ENCODE measurements at regions not wholly inside any gene's neighbourhood (a gene's known extent, or its start where the extent isn't known, plus 50 kb on each side); places are given as distances from the start of the nearest gene placed in this dataset.

DNA sequence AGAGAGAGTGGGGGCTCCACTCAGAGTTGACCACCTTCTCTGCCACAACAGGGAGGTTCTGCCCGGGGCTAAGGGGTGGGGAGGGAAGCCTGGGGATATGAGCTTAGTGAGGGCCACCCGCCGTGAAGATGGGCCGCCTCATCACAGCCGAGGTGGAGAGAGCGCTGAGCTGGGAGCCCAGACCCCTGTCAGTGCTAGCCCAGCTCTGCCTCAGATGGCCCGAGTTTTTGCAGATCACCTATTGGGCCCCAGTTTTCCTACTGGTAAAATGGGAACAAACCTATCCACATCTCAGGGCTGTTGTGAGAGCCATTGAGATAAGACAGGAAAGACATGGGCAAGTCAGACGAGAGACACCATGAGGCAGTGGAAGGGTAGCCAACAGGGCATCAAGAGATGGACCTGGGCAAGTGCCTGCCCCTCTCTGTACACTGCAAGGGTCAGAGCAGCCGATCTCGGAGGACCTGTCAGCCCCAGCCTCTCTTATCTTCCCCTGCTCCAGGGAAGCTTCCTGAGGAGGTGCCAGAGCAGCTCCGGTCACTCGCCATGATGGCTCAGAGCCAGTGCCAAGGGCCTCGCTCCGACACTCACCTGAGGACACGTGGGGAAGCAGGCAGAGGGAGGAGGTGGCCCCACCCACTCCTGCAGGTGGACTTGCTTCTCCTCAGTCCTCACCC lies 88.9 kb downstream of the MCFD2 start:
- Mint-ChIP-seq H3K36me3 (no peaks in the 10 kb centered on the region), H3K4me3 (no peak overlapping the region), H3K27me3 (peaks cover 3% of the 10 kb centered on the region), H3K4me1 (no peaks in the 10 kb centered on the region), H3K9me3 (peaks cover 3% of the 10 kb centered on the region), H3K27ac (no peak overlapping the region)
- POLR2A ChIA-PET: no interaction called here
- DNase-seq (no peak), ATAC-seq (ENCODE audit: low read depth) (no peak)

DNA sequence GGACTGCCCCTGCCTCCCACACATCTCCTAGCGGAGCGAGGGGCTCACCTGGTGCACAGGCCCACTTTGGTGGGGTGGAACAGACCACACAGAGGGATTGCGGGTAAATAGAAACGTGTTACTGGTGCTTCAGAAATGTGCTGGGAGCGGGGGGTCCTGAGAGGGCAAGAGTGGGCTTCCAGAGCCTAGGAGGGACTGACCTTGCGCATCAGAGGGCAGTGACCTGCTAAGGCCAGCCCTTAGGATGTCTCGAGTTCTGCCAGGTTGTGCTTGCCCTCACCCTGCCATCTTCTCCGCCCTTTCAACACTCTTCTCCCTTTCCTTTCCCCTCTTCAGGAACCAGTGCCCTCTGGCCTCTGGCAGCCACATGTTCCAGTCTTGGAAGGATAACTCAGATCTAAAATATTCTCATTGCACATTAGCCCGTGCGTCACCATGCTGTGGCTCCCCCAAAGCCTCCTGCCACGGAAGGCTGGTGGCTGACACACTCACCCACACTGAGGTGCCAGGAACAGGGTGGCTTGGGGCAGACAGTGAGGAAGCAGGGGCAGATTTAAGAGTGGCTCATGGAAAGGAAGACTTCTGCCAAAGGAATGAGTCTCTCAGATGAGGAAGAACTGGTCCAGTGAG lies 89.6 kb downstream of the MCFD2 start:
- Mint-ChIP-seq H3K27ac (no peak overlapping the region), H3K4me3 (no peak overlapping the region), H3K36me3 (no peaks in the 10 kb centered on the region), H3K9me3 (peaks cover 3% of the 10 kb centered on the region), H3K4me1 (no peaks in the 10 kb centered on the region), H3K27me3 (peaks cover 3% of the 10 kb centered on the region)
- POLR2A ChIA-PET: no interaction called here
- no peak for ATAC-seq (ENCODE audit: low read depth)
- DNase-seq: no peak

DNA sequence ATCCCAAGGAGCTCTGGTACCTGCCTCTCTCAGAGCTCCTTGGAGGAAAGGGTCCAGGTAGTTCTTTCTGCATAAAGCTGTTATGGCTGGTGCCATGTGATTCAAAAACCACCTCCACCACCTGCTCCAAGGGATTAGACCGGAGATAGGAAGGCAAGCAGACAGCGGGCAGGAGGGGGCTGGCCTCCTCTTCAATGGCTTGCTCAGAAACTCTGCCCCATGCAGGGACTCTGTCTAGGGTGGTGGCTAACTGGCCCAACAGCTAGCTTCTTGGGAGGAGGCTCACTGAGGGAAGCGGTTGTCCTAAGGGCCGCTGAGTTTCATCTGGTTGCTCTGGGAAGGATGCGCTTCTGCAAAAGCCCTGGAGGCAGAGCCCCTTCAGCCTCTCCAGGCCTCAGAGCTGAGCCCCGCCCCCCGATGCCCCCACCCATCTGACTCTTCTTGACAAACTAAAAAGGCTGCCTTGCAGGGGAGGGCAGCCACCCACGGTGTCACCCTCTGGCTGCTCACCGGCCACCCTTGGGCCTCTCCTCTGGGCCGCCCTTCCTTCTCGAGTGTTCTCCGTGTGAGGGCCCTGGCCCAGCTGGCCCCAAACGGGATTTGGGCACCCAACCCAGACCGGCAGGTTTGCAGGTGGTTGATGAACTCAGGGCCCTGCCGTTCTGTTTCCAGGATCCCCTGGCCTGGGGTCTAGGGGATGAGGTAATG lies 90.2 kb downstream of the MCFD2 start:
- H3K27ac Mint-ChIP-seq: no peak overlapping the region
- POLR2A ChIA-PET: no interaction called here
- H3K27me3 Mint-ChIP-seq: peaks cover 3% of the 10 kb centered on the region
- H3K36me3 Mint-ChIP-seq: no peaks in the 10 kb centered on the region
- peaks cover 3% of the 10 kb centered on the region for H3K9me3 Mint-ChIP-seq
- H3K4me3 Mint-ChIP-seq: no peak overlapping the region
- no peaks in the 10 kb centered on the region for H3K4me1 Mint-ChIP-seq
- DNase-seq: no peak
- no peak for ATAC-seq (ENCODE audit: low read depth)

DNA sequence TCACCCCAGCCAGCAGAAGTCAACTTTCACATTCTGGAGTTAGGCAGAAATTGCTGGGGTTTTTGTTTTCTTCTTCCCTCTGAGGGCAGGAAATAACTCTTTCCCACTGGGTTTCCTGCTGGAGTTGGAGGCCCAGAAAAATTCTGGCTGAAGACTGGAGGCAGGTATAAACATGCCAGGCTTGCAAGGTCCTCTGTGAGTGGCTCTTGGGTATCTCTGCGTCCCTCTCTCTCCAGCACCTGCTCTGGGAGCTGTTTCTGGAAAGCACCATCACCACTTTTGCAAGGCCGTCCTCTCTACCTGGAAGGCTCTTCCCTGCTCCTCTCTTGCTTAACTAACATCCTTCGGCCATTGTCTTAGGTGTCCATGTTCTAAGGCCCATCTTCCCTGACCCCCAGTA lies 91.0 kb downstream of the MCFD2 start:
- POLR2A ChIA-PET: no interaction called here
- H3K36me3 Mint-ChIP-seq: no peaks in the 10 kb centered on the region
- H3K27me3 Mint-ChIP-seq: peaks cover 3% of the 10 kb centered on the region
- no peak overlapping the region for H3K4me3 Mint-ChIP-seq
- H3K4me1 Mint-ChIP-seq: no peaks in the 10 kb centered on the region
- no peak overlapping the region for H3K27ac Mint-ChIP-seq
- no peak for ATAC-seq (ENCODE audit: low read depth)
- H3K9me3 Mint-ChIP-seq: no peaks in the 10 kb centered on the region
- DNase-seq: no peak

DNA sequence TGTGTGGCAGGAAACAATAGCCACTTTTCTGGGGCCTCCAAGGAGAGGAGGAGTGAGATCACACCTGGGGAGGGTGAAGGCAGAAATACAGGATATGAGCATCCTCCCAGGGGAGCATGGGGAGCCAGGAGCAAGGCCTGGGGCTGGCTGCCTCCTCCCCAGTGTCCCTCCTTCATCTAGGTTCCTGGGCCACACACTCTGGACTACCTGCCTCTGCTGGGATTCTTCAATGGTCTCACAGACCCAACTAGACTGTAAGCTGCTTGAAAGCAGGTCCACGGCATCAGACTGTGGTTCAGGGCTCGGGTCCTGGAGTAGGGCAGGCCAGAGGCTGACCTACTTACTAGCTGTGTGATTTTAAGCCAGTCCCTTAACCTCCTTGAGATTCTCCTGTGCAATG lies 94.0 kb downstream of the MCFD2 start:
- DNase-seq (no peak), ATAC-seq (ENCODE audit: low read depth) (no peak)
- no peaks in the 10 kb centered on the region for H3K9me3 Mint-ChIP-seq
- H3K27me3 Mint-ChIP-seq: peaks cover 3% of the 10 kb centered on the region
- H3K36me3 Mint-ChIP-seq: no peaks in the 10 kb centered on the region
- POLR2A ChIA-PET: no interaction called here
- no peak overlapping the region for H3K27ac Mint-ChIP-seq
- no peaks in the 10 kb centered on the region for H3K4me1 Mint-ChIP-seq
- H3K4me3 Mint-ChIP-seq: no peak overlapping the region

DNA sequence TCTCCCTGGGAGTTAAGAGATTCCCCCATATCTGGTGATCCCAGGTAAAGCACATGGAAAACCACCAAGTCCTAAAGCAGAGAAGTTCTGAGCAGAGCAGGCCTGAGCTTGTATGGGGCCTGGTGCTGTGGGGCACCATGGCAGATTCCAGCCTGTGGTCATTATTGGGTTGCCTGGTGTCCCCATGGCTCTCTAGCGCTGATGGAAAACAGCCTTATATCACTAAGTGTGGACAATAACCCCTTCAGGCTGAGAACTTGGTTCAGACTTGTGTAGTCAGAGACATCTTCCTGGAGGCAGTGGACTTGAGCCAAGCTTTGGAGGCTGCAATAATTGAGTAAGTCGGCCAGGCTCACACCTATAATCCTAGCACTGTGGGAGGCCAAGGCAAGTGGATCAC lies 96.8 kb downstream of the MCFD2 start:
- H3K27me3 Mint-ChIP-seq: peaks cover 3% of the 10 kb centered on the region
- DNase-seq (no peak), ATAC-seq (ENCODE audit: low read depth) (no peak)
- no peaks in the 10 kb centered on the region for H3K36me3 Mint-ChIP-seq
- H3K9me3 Mint-ChIP-seq: no peaks in the 10 kb centered on the region
- no peak overlapping the region for H3K27ac Mint-ChIP-seq
- POLR2A ChIA-PET: no interaction called here
- H3K4me3 Mint-ChIP-seq: no peak overlapping the region
- no peaks in the 10 kb centered on the region for H3K4me1 Mint-ChIP-seq

DNA sequence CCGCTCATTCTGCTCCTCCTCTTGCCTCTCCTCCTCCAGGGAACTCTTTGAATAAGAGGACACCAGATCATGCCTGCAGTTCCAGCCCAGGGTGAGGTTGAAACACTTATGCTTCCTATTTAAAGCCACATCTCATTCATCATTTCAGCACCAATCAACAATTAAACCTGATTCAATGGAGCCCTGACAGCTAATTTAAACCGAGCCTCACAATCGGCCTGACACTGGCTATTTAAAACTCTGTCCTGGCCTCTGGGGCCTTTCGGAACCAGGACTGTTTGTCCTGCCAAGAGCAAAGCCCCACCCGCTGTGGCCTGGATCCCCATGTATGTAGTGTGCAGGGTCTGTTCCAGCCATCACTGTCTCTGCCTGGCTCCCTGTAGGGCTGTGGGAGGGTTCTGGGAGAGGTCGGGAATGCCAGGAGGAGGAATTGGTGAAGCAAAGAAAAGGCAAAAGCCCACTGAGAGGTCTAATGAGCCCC lies 97.4 kb downstream of the MCFD2 start:
- Mint-ChIP-seq H3K27ac (no peak overlapping the region), H3K9me3 (no peaks in the 10 kb centered on the region), H3K36me3 (no peaks in the 10 kb centered on the region), H3K27me3 (peaks cover 1% of the 10 kb centered on the region), H3K4me1 (no peaks in the 10 kb centered on the region), H3K4me3 (no peak overlapping the region)
- POLR2A ChIA-PET: no interaction called here
- DNase-seq: no peak
- ATAC-seq (ENCODE audit: low read depth): no peak

DNA sequence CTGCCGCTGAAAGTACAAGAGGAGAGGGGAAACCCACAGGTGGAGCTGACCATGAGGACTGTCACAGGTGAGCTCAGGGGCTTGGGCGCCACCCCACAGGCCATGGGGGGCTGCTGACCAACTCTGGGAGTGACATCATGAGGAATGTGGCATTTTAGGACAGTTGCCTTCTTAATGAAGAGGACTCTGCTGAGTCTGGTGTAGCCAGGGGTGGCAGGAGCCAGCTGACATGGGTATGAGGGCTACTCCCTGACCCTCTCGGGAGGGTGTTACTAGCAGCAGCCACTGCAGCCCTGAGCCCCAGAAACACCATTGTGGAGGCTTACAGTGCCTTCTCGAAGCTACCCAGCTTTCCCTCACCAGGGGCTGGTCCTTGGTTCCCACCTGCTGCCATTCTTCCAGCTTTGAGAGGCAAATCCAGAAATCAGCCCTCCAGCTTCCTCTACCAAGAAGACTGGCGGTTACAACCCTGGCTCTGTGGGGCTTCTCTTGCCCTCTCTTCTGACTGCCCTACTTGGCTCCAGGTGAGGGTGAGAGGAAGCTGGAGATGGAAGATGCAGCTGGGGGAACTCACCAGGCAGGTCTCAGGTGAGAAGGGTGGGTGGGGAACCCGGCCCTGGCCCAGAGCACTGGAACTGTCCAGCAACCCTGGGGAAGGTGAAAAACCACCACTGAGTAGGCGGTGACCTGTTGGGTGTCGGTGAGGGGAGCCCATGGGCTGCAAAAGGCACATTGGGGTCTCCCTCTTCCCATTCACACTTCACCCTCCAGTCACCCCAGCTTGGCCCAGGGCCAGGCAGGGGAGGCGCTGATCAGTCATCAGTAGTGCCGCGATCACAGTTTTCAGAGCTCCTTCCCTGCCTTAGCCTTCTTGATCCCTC lies 98.5 kb downstream of the MCFD2 start:
- POLR2A ChIA-PET: no interaction called here
- no peak overlapping the region for H3K27ac Mint-ChIP-seq

DNA sequence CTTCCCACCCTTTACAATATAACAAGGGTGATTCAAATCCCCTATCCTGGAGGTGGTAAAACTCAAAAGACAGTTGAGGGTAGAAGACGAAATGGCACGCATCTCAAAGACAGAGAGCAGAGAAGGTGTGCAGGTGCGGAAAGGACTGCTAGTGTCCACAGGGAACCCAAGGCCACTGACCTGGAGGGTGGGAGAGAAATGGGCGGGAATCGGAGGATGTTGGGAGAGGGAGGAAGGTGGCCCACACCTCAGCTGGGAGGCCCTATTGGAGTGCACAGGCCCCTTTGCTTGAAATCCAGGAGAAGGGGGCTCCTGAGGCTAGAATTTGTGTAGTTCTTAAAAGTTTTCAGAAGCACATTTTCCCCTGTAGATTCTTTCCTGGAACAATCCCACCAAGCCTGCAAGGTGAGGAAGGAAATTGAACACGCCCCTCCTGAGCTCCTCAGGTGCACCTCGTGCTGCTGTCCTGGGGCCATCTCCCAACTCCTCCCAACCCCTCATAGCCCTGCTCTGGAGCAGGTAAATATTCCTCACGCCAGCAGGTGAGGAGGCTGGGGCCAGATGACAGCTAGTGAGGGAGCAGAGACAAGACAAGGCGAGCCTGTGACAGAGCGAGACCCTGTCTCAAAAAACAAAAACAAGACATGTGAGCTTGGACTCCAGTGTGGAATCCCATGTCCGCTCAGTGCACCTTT lies 99.3 kb downstream of the MCFD2 start:
- Mint-ChIP-seq H3K4me3 (no peak overlapping the region), H3K4me1 (no peaks in the 10 kb centered on the region), H3K27me3 (peaks cover 8% of the 10 kb centered on the region), H3K27ac (no peak overlapping the region), H3K36me3 (no peaks in the 10 kb centered on the region), H3K9me3 (no peaks in the 10 kb centered on the region)
- ATAC-seq (ENCODE audit: low read depth) (no peak), DNase-seq (no peak)
- POLR2A ChIA-PET: no interaction called here

More for the DNA sequence above, 98.5 kb downstream of the MCFD2 start:
- ATAC-seq (ENCODE audit: low read depth): no peak
- no peaks in the 10 kb centered on the region for H3K9me3 Mint-ChIP-seq
- no peaks in the 10 kb centered on the region for H3K4me1 Mint-ChIP-seq
- H3K27me3 Mint-ChIP-seq: peaks cover 4% of the 10 kb centered on the region
- H3K4me3 Mint-ChIP-seq: no peak overlapping the region
- no peaks in the 10 kb centered on the region for H3K36me3 Mint-ChIP-seq
- DNase-seq: no peak

DNA sequence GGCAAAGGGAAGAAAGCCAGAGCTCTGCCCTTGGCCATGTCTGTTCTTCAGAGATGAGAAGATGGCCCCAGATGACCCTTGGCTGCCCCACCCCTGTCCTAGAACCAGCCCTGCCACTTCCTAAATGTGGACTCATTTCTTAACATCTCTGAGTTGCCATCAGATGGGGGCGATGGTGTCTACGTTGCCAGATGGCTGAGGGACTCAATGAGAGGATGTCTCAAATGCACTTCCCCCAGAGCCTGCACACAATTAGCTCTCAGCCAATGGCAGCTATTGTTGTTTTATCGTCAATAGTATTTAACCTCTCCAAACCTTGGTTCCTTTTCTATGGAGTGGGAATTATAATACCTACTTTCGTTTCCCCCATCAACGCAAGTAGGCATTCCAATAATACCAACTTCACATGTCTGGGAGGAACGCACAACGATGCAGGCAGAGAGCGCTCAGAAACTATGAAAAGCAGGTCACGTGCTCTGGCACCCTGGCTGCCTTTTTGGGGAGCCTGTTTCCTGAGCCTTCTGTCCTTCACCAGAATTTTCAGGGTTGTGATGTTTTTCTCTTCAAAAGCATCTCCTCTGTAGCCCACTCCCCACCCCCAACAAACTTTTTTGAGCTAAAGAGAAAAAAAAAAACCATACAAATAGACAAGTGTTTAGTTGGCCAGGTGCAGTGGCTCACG lies 100.3 kb downstream of the MCFD2 start:
- peaks cover 8% of the 10 kb centered on the region for H3K27me3 Mint-ChIP-seq
- no peaks in the 10 kb centered on the region for H3K36me3 Mint-ChIP-seq
- no peaks in the 10 kb centered on the region for H3K4me1 Mint-ChIP-seq
- DNase-seq (no peak), ATAC-seq (ENCODE audit: low read depth) (no peak)
- H3K27ac Mint-ChIP-seq: no peak overlapping the region
- no peak overlapping the region for H3K4me3 Mint-ChIP-seq
- POLR2A ChIA-PET: no interaction called here
- no peaks in the 10 kb centered on the region for H3K9me3 Mint-ChIP-seq

DNA sequence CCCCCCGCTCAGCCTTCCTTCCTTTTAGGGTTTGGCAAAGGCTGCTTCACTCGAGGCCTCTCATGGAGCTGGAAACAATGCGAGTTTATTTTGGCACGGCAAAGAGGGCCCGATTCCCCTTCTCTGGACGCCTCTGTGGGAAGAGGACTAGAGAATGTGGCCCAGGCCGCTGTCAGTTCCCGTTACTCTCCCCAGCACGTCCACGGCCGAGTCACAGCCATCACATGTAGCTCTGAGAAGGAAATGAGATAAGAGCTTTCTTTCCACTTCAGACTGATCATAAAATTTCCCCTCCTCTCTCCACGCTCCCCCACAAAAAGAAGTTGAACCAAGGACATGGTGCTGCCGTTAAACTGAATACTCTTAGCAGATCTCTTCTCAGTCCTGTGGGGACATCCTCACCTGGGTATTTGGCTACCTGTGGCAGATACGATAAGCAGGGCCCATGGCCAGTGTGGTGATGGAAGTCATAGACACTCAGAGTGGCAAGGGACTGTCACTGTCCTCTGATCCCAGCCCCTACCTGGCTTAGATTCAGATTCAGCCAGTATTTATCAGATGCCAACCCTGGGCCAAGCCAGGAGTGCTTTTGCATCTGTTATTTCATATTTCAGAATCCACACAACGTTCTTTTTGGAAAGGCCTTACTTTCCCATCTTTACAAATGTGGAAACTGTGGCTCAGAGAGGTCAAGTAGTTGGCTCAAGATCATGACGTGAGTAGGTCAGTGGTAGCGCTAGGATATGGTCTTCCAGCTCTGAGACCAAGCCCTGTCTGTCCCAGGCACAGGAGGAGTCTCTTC lies 101.2 kb downstream of the MCFD2 start:
- Mint-ChIP-seq H3K36me3 (no peaks in the 10 kb centered on the region), H3K27me3 (peaks cover 13% of the 10 kb centered on the region), H3K4me3 (no peak overlapping the region), H3K27ac (no peak overlapping the region), H3K4me1 (no peaks in the 10 kb centered on the region), H3K9me3 (no peaks in the 10 kb centered on the region)
- ATAC-seq (ENCODE audit: low read depth) (no peak), DNase-seq (no peak)
- POLR2A ChIA-PET: no interaction called here

DNA sequence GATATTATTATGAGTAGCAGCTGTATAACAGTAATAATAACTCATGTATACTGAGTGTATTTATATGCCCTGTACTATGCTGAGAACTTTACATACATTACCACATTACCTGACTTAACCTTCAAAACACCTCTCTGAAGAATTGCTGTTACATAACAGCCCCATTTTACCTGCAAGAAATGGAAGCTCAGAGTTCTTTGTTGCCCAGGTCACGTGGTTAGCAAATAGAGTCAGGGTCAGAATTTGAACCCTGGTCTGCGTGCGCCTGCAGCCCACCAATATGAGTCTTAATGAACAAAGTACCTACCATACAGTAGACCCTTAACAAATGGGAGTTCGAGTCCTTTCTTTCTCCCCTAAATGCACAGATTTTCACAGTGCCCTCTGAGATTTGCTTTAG lies 101.9 kb downstream of the MCFD2 start:
- no peak overlapping the region for H3K4me3 Mint-ChIP-seq
- no peaks in the 10 kb centered on the region for H3K36me3 Mint-ChIP-seq
- H3K9me3 Mint-ChIP-seq: no peaks in the 10 kb centered on the region
- DNase-seq (no peak), ATAC-seq (ENCODE audit: low read depth) (no peak)
- peaks cover 19% of the 10 kb centered on the region for H3K27me3 Mint-ChIP-seq
- H3K4me1 Mint-ChIP-seq: no peaks in the 10 kb centered on the region
- POLR2A ChIA-PET: no interaction called here
- no peak overlapping the region for H3K27ac Mint-ChIP-seq

All from activated naive CD8-positive, alpha-beta T cell treated with anti-CD3 and anti-CD28 coated beads, Interleukin-2, amount 10 ng/mL, durations not matched to agents 7 days and 5 days (primary cell).